Brain microvascular endothelial cell (primary cell): ENCODE measurements at regions not wholly inside any gene's neighbourhood (a gene's known extent, or its start where the extent isn't known, plus 50 kb on each side); places are given as distances from the start of the nearest gene placed in this dataset.

Experiments used
- DNase-seq: peaks from one replicate; pipeline ENCODE4 v3.0.0-alpha.2; 2020
- H3K27ac ChIP-seq: fragments of 250-450 bp; sonication (Bioruptor Pico); 2 replicates; pipeline ENCODE4 v1.5.1; 2020; ENCODE audit warnings: mild to moderate bottlenecking, moderate library complexity
- H3K27me3 ChIP-seq: fragments of 250-450 bp; sonication (Bioruptor Pico); replicated peaks from 2 replicates; pipeline ENCODE4 v1.5.1; 2020; ENCODE audit warnings: mild to moderate bottlenecking
- H3K36me3 ChIP-seq: fragments of 250-450 bp; sonication (Bioruptor Pico); replicated peaks from 2 replicates; pipeline ENCODE4 v1.5.1; 2020; ENCODE audit warnings: mild to moderate bottlenecking
- H3K4me3 ChIP-seq: 2 replicates; pipeline ENCODE4 v1.5.1; 2011; ENCODE audit warnings: low read depth, mild to moderate bottlenecking, control low read depth, low read length, moderate library complexity
- CTCF ChIP-seq: IDR thresholded peaks from 2 replicates; pipeline ENCODE4 v1.5.1; 2011; ENCODE audit warnings: low read depth, mild to moderate bottlenecking, moderate library complexity, low read length, control low read depth, inconsistent platforms; ENCODE audit errors: missing control alignments
- in situ Hi-C: cut with HindIII; loops from 2 replicates; pipeline ENCODE4 v1.10.0; 2017; ENCODE audit warnings: low sequenced_read_pairs, low pct_ligation_motif_present

DNA sequence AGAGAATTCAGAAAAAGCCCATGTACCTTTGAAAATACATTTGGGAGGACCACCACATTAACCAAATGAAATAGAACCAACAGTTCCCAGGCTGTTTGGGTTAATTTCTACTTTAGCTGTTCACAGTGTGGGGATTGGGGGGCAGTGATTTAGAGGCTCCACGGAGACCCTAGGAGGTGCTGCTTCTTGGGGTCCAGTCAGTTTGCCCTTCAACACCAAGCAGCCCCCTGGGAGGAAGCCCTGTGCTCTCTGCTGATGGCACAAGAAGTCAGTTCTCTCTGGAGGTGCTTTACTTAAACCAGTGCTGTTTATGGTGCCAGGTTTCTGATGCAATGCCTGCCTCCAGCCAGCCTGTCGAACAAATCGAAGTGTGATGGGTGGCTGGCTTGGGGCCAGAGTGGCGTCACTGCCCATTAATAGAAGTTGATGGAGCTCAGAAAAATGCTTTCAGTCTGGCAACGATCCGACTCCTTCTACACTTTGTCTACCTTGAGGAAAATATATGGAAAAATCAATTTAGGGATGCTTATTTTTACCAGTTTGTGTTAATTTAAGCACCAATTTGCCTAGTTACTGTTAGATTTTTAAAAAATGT is 134.0 kb downstream of the SNX18 start:
- no peaks in the 10 kb centered on the region for H3K27me3 ChIP-seq
- in situ Hi-C loops = no loop called here
- no peaks in the 10 kb centered on the region for H3K36me3 ChIP-seq
- peak; percentile 29 for DNase-seq
- H3K27ac ChIP-seq = no peak overlapping the region
- no peak for TF ChIP-seq CTCF
- H3K4me3 ChIP-seq = no peak overlapping the region

DNA sequence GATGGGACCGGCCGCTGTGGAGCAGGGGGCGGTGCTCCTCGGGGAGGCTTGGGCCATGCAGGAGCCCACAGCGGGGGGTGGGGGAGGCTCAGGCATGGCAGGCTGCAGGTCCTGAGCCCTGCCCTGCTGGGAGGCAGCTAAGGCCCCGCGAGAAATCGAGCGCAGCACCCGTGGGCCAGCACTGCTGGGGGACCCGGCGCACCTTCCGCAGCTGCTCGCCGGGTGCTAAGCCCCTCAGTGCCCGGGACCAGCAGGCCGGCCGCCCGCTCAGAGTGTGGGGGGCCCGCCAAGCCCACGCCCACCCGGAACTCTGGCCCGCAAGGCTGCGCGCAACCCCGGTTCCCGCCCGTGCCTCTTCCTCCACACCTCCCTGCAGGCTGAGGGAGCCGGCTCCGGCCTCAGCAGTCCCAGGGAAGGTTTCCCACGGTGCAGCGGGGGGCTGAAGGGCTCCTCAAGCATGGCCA is 131.5 kb downstream of the SNX18 start:
- DNase-seq = no peak
- Histone ChIP-seq H3K27ac (no peak overlapping the region), H3K4me3 (no peak overlapping the region), H3K27me3 (no peaks in the 10 kb centered on the region), H3K36me3 (no peaks in the 10 kb centered on the region)
- in situ Hi-C loops = no loop called here
- TF ChIP-seq CTCF = no peak

- Histone ChIP-seq H3K36me3 (no peaks in the 10 kb centered on the region), H3K4me3 (no peak overlapping the region), H3K27me3 (no peaks in the 10 kb centered on the region), H3K27ac (peak overlapping the region; percentile 58)
- DNase-seq = peak; percentile 75
- in situ Hi-C loops = no loop called here
- no peak for TF ChIP-seq CTCF
Measured at GRCh38 chr5:54646356-54647101, 129.0 kb downstream of the SNX18 start.

GRCh38 chr5:54645882-54646355 is 128.4 kb downstream of the SNX18 start:
- peak overlapping the region; percentile 58 for H3K27ac ChIP-seq
- H3K36me3 ChIP-seq = no peaks in the 10 kb centered on the region
- in situ Hi-C loops = no loop called here
- DNase-seq = no peak
- H3K27me3 ChIP-seq = no peaks in the 10 kb centered on the region
- no peak for TF ChIP-seq CTCF
- no peak overlapping the region for H3K4me3 ChIP-seq

- in situ Hi-C loops = no loop called here
- Histone ChIP-seq H3K4me3 (no peak overlapping the region), H3K36me3 (no peaks in the 10 kb centered on the region), H3K27ac (no peak overlapping the region), H3K27me3 (no peaks in the 10 kb centered on the region)
- DNase-seq = peak; percentile 53
- TF ChIP-seq CTCF = no peak
Measured at GRCh38 chr5:54644226-54644625, 126.7 kb downstream of the SNX18 start.
